ENCODE measurements at regions not wholly inside any gene's neighbourhood (a gene's known extent, or its start where the extent isn't known, plus 50 kb on each side); places are given as distances from the start of the nearest gene placed in this dataset.

GRCh38 chr2:187224989-187225388 lies 223.1 kb downstream of the CALCRL start:
- no peak overlapping the region for H3K9ac ChIP-seq (ENCODE audit: insufficient read depth, low read length, poor library complexity, severe bottlenecking)
- intact Hi-C loops (cut with micrococcal nuclease) = no loop called here
- peaks cover 0 to 3% (median 0%) of the 10 kb centered on the region in 3 donors for H3K27me3 Mint-ChIP-seq (ENCODE audit: low read depth in 3 of 3)
- no peaks in the 10 kb centered on the region for H3K4me1 ChIP-seq (ENCODE audit: control insufficient read depth in 1 of 2, insufficient read depth in 2 of 2, low read length in 2 of 2)
- no peak overlapping the region for H3K27ac Mint-ChIP-seq
- no peak overlapping the region for H3K4me3 ChIP-seq (replicated peaks in 1 of 3; ENCODE audit: low read depth in 2 of 3, low read length in 3 of 3)
- H3K36me3 Mint-ChIP-seq = no peaks in the 10 kb centered on the region
- H3K4me3 Mint-ChIP-seq = no peak overlapping the region
- H4K20me1 ChIP-seq (ENCODE audit: insufficient read depth, low read length) = no peaks in the 10 kb centered on the region
- H3K36me3 ChIP-seq (replicated peaks in 1 of 2; ENCODE audit: control insufficient read depth in 1 of 2, insufficient read depth in 2 of 2, low read length in 2 of 2) = no peaks in the 10 kb centered on the region
- no CpG with 5 or more reads among the region's 3 CpGs for WGBS (ENCODE audit: insufficient coverage)
- no peak overlapping the region for H3K4me2 ChIP-seq (replicated peaks; ENCODE audit: extremely low read depth, low read length, poor library complexity, severe bottlenecking)
- H3K4me1 Mint-ChIP-seq = no peaks in the 10 kb centered on the region
- DNase-seq = no peak
- H3K9me3 Mint-ChIP-seq = peaks cover 2 to 11% (median 4%) of the 10 kb centered on the region in 7 donors
- no peak overlapping the region for H3K27ac ChIP-seq (ENCODE audit: low read depth in 1 of 2, low read length in 2 of 2)
- no peaks in the 10 kb centered on the region for H3K27me3 ChIP-seq (ENCODE audit: control insufficient read depth in 2 of 2, insufficient read depth in 2 of 2, low read length in 2 of 2)
- no peaks in the 10 kb centered on the region for H3K79me2 ChIP-seq (ENCODE audit: insufficient read depth, low read length)
- no peak overlapping the region for H2AFZ ChIP-seq (ENCODE audit: insufficient read depth, low read depth, low read length, poor library complexity, severe bottlenecking)
- no peak for TF ChIP-seq CTCF (IDR thresholded peaks at IDR 0.05)
- no peaks in the 10 kb centered on the region for H3K9me3 ChIP-seq (replicated peaks in 1 of 2; ENCODE audit: control insufficient read depth in 1 of 2, insufficient read depth in 1 of 2, low read length in 2 of 2)

DNA sequence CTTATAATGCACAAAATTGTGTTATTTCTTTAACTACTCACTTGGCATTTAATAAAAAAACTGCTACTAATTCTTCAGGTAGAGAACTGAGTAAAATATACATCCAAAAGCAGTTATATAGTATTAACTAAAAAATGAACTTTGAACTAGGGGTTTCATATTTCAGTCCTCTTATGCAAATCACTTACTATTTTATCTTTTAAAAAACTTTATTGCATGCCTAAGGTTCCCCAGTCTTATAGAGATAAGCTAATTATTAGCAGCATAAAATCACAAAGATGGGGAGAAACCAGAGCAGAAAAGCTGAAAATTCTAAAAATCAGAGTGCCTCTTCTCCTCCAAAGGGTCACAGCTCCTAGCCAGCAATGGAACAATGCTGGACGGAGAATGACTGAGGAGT lies 228.0 kb downstream of the CALCRL start:
- H4K20me1 ChIP-seq (ENCODE audit: insufficient read depth, low read length) = no peaks in the 10 kb centered on the region
- no peaks in the 10 kb centered on the region for H3K27me3 ChIP-seq (ENCODE audit: control insufficient read depth in 2 of 2, insufficient read depth in 2 of 2, low read length in 2 of 2)
- Mint-ChIP-seq H3K27ac (no peak overlapping the region), H3K36me3 (no peaks in the 10 kb centered on the region), H3K27me3 (ENCODE audit: low read depth in 3 of 3) (peaks cover 0 to 1% (median 0%) of the 10 kb centered on the region in 3 donors), H3K9me3 (peaks cover 4 to 13% (median 8%) of the 10 kb centered on the region in 7 donors), H3K4me1 (no peaks in the 10 kb centered on the region), H3K4me3 (no peak overlapping the region)
- H3K4me3 ChIP-seq (replicated peaks in 1 of 3; ENCODE audit: low read depth in 2 of 3, low read length in 3 of 3) = no peak overlapping the region
- H3K79me2 ChIP-seq (ENCODE audit: insufficient read depth, low read length) = no peaks in the 10 kb centered on the region
- intact Hi-C loops (cut with micrococcal nuclease) = no loop called here
- no peaks in the 10 kb centered on the region for H3K4me1 ChIP-seq (ENCODE audit: control insufficient read depth in 1 of 2, insufficient read depth in 2 of 2, low read length in 2 of 2)
- H3K36me3 ChIP-seq (replicated peaks in 1 of 2; ENCODE audit: control insufficient read depth in 1 of 2, insufficient read depth in 2 of 2, low read length in 2 of 2) = no peaks in the 10 kb centered on the region
- no peak overlapping the region for H2AFZ ChIP-seq (ENCODE audit: insufficient read depth, low read depth, low read length, poor library complexity, severe bottlenecking)
- H3K27ac ChIP-seq (ENCODE audit: low read depth in 1 of 2, low read length in 2 of 2) = no peak overlapping the region
- H3K9me3 ChIP-seq (replicated peaks in 1 of 2; ENCODE audit: control insufficient read depth in 1 of 2, insufficient read depth in 1 of 2, low read length in 2 of 2) = no peaks in the 10 kb centered on the region
- no peak overlapping the region for H3K9ac ChIP-seq (ENCODE audit: insufficient read depth, low read length, poor library complexity, severe bottlenecking)
- no peak overlapping the region for H3K4me2 ChIP-seq (replicated peaks; ENCODE audit: extremely low read depth, low read length, poor library complexity, severe bottlenecking)
- no peak for TF ChIP-seq CTCF (IDR thresholded peaks at IDR 0.05)
- no peak for DNase-seq
- no CpG with 5 or more reads among the region's 1 CpG for WGBS (ENCODE audit: insufficient coverage)
